Embryonic facial prominence (tissue), 1 donor: ENCODE measurements at regions not wholly inside any gene's neighbourhood (a gene's known extent, or its start where the extent isn't known, plus 50 kb on each side); places are given as distances from the start of the nearest gene placed in this dataset.

Experiments used
- DNase-seq: peaks from one replicate; pipeline ENCODE4 v3.0.0-alpha.2; 2016; ENCODE audit errors: extremely low spot score

DNA sequence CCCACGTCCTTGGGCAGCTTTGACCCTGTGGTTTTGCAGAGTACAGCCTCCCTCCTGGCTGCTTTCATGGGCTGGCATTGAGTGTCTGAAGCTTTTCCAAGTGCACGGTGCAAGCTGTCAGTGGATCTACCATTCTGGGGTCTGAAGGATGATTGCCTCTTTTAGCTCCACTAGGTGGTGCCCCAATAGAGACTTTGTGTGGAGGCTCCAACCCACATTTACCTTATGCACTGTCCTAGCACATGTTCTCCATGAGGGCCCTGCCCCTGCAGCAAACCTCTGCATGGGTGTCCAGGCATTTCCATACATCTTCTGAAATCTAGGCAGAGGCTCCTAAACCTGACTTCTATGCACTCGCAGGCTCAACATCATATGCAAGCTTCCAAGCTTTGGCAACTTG is 644.2 kb upstream of the CDH9 start:
- DNase-seq, result no peak

DNA sequence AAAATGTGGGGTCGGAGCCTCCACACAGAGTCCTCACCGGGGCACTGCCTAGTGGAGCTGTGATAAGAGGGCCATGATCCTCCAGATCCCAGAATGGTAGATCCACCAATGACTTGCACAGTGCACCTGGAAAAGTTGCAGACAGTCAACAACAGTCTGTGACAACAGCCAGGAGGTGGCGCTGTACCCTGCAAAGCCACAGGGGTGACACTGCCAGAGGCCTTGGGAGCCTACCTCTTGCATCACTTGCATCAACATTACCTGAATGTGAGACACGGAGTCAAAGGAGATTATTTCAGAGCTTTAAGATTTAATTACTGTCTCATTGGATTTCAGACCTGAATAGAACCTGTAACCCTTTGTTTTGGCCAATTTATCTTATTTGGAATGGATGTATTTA is 614.1 kb upstream of the CDH9 start:
- DNase-seq, result no peak

DNA sequence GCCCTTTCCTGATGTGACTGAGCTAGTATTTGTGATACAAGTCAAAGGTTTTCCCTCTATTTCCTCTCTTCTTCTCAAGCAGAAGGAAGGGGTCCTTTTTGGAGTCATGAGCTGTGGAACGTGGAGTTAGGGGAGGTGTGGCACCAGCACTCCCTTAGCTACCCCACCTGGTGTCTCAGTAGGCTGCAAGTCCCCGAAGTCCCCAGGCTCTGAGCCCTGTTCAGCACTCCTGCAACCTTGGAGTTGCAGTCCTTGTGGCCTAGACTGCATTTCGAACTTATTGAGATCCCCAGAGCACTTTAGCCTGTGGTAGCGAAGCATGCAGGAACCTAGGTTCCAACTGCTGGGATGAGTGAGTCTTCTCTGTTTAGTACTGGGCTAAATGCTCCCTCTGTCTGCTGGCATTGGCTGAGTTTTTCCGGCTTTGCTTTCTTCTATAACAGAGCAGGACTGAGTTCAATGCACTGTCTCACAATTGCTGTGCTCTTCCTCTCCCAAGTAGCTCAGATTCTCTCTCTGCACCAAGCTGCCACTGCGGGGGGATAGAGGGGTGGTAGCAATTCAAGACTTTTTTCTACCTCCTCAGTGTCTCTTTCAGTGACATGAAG is 600.7 kb upstream of the CDH9 start:
- no peak for DNase-seq

DNA sequence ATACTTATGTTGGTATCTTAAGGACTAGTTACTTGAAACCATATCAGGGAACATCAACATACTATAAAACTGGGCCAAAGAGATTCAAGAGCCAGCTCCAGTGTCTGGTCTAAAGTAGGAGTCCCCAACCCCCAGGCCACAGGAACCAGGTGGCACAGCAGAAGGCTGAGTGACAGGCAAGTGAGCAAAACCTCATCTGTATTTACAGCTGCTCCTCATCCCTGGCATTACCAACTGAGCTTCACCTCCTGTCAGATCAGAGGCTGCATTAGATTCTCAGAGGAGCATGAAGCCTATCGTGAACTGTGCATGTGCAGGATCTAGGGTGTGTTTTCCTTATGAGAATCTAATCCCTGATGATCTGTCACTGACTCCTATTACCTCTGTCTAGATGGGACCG is 581.6 kb upstream of the CDH9 start:
- no peak for DNase-seq

DNA sequence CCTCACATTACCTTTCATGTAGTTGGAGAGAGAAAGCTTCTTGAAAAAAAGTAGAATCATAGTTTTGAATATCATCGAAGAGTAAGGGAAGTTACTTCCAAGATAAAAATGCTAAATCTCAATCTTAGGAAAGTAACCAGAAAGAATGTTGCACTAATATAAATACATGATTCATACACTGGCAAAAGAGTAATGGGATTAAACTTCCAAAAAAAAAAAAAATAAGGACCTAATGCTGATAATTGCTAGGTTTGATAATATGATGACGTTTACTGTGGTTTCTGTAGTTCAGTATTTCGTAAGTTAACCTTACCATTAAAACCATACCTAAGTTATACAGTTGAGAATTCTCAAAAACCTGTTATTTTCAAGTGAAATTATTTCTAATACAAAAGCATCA is 573.8 kb upstream of the CDH9 start:
- no peak for DNase-seq

DNA sequence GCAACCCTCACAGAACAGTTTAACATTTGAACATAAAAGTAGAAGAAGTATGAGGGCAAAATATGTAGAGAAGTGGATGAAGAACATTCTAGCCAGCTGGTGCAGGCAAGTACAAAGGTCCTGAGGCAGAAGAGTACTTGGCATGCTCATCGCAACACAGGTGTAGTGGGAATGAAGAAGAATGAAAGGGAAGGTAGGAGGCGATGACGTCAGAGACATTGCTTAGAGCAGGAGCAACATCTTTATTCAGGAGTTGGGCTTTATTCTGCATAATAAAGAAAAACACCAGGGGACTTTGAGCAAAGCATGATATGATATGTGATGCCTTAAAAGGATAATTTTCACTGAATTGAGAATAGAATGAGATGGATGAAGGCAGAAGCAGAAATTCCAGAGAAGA is 570.6 kb upstream of the CDH9 start:
- no peak for DNase-seq

DNA sequence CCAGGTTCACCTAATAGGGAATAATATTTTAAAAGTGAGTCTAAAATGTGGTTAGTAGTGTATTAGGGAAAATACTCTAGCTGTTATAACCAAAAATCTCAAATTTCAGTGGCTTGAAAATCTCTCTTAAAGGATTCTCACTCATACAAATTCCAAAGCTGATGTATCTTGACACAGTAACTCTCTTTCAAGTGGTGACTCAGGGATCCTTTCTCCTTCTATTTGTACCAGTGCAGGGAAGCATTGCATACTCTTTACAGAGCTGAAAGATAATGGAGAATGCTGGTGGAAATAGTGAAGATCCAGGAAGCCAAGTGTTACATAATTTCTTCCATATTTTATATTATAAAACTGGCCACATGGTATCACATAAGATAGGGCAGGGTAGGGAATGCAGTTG is 560.2 kb upstream of the CDH9 start:
- no peak for DNase-seq

DNA sequence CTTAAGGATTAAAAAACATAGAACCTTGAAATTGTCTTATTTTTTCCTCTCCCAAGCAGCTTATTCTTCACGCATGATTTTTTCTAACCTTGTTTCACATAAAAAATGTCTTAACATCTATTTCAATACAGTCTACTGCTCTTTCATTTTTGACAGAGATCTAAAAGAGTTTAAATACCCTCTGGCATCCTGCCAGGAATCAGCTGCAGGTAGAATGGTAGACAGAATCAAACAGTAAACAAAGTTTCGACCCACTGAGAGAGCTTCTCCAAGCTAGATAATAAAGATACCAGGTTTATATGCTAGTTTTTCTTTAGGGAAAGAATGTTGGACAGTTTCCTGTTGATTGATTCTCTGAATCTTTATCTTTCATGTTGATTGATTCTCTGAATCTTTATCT is 555.8 kb upstream of the CDH9 start:
- DNase-seq, result no peak

DNA sequence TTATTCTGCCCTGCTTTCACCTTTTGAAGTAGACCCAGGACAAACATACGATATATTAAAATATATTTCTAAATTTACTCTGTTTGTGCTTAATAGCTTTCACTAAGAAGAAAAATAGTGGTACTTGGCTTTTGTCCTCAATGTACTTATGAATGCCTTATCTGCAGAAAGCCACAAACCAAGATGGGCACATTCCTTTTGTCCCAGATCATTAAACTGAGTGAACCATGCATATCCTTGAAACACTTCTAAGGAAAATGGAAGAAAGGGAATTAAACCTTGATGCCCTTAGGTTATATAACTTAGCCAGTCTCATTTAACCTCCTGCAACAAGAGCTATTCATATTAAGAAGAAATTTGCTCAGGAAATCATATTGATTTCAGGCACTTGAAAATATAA is 553.8 kb upstream of the CDH9 start:
- DNase-seq, result no peak

DNA sequence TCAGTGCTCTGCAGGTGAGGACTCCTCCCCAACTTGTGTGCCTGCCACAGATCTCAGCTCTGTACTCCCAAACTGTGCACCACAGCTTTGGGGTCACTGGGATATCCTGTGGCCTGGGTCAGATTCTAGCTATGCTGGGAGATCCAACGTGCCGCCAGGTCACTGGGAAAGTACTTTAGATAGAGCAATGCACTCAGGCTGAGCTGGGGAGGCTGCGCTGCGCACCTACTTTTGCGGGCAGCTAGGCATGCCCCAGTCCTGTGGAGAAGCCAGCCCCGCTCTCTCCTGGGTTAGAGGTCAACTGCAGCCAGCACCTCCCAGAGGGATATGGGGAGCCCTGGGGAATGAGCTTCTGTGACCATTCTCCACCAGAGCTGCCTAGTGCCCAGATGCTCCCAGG is 552.1 kb upstream of the CDH9 start:
- DNase-seq, result no peak

DNA sequence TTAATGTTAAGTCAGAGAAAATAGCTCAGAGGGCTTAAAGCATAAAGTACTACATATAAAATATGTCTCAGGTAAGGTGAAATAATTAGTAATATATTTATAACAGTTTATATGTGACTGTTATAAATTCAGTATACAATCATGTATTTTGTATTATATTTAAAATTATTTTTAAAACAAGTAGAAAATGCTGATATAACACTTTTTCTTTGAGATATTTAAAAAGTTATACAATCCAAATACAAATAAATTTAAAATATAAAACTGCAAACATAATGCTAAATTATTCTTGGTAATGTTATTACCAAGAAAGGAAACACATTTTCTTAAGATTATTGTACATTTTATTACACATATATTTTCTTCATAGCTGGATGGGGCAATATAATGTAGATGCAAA is 539.9 kb upstream of the CDH9 start:
- DNase-seq, result no peak

DNA sequence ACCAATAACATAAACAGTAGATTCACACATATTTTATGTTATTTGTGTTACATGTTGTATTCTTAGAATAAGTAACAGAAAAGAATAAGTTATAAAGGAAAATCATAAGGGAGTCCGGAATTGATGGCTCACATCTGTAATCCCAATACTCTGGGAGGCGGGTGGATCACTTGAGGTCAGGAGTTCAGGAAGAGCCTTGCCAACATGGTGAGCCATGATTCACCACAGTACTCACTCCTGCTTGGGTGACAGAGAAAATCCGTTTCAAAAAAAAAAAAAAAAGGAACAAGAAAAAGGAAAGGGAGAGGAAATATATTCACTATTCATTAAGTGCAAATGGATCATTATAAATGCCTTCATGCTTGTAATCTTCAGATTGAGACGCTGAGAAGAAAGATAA is 533.3 kb upstream of the CDH9 start:
- DNase-seq, result no peak

DNA sequence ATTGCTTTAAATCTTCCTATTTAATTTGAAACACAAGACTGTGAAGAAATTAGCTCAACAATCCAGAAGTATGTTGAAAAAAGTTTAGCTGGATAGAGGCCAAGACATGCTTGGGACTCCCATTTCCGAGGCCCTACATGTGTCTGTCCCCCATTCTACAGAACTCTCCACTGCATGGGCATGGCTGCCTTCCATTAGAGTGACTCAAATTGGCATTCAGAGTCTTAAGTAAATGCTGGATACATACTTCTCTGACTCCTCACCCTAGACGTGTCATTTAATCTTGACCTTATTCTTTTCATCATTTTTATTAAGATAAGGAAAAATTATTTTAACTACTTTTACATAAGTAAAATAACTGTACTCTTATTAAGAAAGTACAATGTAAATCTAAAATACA is 530.4 kb upstream of the CDH9 start:
- DNase-seq, result no peak

DNA sequence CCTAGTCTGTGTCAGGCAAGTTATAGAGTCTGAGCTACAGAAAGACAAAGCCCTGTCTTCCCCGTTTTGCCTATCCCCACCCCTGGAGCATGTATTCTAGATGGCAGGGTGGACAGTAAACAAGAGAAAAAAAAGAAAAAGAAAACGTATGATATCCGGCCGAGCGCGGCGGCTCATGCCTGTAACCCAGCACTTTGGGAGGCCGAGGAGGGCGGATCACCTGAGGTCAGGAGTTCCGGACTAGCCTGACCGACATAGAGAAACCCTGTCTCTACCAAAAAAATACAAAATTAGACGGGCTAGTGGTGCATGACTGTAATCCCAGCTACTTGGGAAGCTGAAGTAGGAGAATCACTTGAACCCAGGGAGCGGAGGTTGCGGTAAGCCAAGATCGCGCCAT is 523.0 kb upstream of the CDH9 start:
- no peak for DNase-seq

DNA sequence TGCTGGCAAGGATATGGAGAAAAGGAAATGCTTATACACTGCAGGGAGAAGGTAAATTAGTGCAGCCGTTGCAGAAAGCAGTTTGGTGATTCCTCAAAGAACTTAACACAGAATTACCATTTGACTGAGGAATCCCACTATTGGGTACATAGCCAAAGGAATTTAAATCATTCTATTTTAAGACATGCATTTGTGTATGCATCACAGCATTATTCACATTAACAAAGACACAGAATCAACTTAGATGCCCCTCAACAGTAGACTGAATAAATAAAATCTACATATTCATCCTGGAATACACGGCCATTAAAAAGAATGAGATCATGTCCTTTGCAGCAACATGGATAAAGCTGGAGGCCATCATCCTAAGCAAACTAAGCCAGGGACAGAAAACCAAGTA is 510.1 kb upstream of the CDH9 start:
- DNase-seq, result no peak

DNA sequence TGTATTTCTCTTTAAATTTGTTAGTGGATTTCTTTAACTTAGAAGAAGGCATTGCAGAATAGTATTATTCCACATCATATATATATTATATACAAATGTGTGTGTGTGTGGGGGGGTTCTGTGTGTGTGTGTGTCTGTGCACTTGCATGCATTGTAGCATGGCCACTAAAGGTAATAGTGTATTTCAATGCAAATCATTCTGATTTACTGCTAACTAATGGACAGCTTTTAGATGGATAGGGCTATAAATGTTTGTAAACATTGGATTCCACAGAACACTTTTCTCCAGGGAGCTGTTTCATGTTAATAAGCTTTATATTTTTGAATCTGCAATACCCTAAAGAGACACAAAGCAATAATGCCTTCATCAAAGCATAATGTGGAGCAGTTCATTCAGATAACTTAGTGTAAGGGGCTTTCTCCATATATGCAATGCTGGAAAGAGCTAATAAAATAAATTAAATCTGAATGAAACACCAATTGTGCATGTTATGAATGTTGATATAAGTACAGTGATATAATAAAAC is 496.7 kb upstream of the CDH9 start:
- no peak for DNase-seq

DNA sequence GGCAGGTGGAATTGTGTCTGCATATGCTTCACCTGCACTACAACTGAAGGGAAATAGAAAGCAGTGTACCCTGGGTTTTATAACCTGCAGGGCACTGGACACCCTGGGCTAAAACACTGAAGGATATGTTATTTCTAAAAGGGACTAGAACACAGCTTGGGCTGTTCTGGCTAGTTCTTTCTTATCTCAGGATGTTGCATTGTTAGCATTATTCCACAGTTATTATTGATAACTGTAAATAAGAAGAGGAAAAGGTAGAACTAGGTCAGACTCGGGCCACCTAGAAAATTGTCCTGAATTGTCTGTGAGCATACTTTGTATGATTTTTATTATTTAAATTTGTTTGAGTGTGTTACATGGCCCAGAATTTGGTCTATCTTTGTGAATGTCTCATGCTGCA is 493.9 kb upstream of the CDH9 start:
- DNase-seq, result no peak

DNA sequence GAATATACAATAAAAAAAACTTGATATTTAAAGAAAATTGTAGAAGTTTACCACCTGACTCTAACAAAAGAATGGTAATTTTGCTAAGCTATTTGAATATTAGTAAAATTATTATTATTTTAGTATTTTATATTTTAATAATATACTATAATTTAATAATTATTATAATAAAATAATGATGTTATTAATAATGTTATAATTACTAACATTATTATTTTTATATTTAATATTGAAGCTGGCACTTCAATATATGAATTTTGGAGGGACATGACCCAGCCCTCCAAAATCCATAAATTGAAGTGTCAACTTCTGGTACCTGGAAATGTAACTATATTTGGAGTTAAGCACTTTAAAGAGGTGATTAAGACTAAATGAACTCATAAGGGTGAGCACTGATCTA is 486.1 kb upstream of the CDH9 start:
- no peak for DNase-seq

DNA sequence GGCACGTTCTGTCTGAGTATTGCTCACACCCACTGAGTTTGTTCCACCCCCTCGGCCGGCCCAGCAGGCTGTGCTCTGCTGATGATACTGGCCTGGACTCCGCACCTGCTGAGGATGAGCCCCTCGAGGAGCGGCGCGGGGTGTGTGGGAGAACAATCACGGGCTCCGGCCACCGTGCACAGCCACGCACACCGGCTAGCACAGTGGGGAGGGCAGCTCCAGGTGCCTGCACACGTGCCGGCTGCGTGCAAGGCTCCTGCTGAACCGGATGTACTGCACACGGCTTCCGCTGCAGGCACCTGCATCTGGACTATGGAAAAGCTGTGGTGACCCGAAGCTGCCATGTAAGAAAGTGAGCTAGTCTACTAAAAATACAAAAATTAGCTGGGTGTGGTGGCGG is 485.2 kb upstream of the CDH9 start:
- no peak for DNase-seq

DNA sequence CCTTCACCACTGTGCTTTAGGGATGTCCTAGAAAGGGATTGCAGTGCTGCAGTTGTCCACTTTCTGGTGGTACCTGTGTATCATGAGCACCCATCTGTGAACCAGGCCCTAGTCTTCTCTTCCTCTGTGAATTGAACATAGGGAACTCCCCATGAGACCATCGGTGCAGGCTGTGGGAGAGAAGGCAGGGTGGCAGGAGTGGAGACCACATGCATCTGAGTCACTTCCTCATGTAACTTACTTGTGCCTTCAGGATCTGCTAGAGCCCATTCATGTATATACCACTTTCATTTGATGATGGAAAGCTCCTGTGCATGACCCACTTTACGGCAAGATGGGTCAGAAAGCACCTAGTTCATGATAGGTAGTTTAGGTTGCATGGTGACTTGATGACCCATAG is 478.1 kb upstream of the CDH9 start:
- DNase-seq, result no peak

DNA sequence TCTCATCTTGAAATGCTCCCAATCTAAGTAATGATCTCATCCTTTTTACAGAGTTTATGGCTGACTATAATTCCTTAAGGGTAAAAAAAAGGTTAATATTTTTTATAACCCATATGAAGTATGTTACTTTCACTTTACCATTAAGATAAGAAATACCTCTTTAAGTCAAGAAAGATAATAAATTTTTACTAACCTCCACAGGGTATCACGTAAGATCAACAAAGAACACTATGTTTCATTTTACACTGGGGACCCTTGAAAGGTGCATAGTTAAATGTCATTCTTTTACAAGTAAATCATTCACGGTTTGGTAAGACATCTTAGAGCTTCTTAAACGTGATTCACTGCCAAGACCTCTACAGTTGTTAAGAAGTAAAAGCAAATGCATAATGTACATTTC is 472.7 kb upstream of the CDH9 start:
- no peak for DNase-seq

DNA sequence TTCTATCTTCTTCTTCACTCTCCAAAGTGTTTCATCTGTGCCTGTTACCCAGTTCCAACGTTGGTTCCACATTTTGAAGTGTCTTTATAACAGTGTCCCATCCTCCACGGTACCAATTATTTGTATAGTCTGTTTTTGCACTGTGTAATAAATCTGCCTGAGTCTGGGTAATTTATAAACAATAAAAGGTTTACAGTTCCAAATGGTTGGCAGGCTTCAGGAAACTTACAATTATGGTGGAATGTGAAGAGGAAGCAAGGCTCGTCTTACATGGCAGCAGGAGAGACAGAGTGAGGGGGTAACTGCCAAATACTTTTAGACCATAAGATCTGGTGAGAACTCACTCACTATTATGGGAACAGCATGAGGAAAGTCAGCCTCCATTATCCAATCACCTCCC is 465.4 kb upstream of the CDH9 start:
- no peak for DNase-seq

DNA sequence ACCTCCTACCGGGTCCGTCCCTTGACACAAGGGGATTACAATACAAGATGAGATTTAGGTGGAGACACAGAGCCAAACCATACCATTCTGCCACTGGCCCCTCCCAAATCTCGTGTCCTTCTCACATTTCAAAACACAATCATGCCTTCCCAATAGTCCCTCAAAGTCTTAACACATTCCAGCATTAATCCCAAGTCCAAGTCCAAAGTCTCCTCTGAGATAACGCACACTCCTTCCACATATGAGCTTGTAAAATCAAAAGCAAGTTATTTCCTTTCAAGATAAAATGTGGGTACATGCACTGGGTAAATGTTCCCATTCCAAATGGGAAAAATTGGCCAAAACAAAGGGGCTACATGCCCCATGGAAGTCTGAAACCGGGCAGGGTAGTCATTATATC is 463.9 kb upstream of the CDH9 start:
- no peak for DNase-seq

DNA sequence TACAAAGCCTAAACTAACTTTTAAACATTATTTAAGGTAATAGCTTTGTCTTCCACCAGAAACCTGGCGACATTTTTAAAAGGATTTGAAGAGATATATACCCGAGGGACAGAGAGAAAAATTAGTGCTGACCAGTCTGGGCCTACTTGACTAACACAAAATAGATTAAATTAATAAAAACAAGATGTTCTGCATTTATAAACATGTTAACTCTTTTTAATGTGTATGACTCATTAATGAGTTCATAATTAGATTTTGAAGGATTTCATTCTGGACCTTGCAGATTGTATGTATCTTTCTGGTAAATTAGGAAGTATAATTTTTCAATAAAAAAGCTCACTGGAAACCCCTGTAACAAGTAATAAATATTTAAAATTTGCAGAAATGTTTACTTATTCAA is 459.1 kb upstream of the CDH9 start:
- no peak for DNase-seq

DNA sequence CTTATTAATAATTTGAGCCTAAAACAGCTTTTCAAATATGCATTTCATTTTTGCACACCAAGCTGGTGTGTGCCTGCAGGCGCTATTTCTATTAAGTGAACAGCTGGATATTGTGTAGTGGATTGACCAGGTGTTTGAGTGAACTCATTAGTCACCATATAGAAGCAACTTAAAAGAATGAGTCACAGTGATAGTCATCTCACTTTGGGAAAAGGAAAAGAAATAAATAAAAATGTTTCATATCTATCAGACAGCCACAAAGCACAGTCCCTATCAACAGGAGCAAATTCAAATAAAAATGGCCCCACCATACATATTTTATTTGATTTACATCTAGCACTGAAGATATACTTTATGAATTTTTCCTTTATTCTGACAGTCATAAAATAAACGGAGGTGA is 456.5 kb upstream of the CDH9 start:
- DNase-seq, result no peak
